SH-SY5Y (cell line): ENCODE measurements at regions not wholly inside any gene's neighbourhood (a gene's known extent, or its start where the extent isn't known, plus 50 kb on each side); places are given as distances from the start of the nearest gene placed in this dataset.

ENCODE experiments used
- GATA2 ChIP-seq: IDR thresholded peaks from 2 replicates; pipeline ENCODE4 v1.6.1; 2011; ENCODE audit warnings: mild to moderate bottlenecking, low read depth, low read length
- GATA3 ChIP-seq: IDR thresholded peaks from 2 replicates; pipeline ENCODE4 v1.6.1; 2011; ENCODE audit warnings: low read depth, mild to moderate bottlenecking, low read length, moderate library complexity

GRCh38 chr17:71363661-71364060 lies 757.2 kb upstream of the SOX9 start:
- no peak for TF ChIP-seq GATA2
- no peak for TF ChIP-seq GATA3

GRCh38 chr17:71371809-71372208 lies 749.0 kb upstream of the SOX9 start:
- no peak for TF ChIP-seq GATA2
- no peak for TF ChIP-seq GATA3

GRCh38 chr17:71375948-71376347 lies 744.9 kb upstream of the SOX9 start:
- TF ChIP-seq GATA3 (no peak), GATA2 (no peak)

GRCh38 chr17:71376933-71377332 lies 743.9 kb upstream of the SOX9 start:
- no peak for TF ChIP-seq GATA2
- TF ChIP-seq GATA3, result no peak

GRCh38 chr17:71378036-71378435 lies 742.8 kb upstream of the SOX9 start:
- TF ChIP-seq GATA2 (no peak), GATA3 (no peak)

- TF ChIP-seq GATA2, result no peak
- no peak for TF ChIP-seq GATA3
These were observed 742.1 kb upstream of the SOX9 start for GRCh38 chr17:71378741-71379140.

- no peak for TF ChIP-seq GATA3
- no peak for TF ChIP-seq GATA2
These were observed 741.3 kb upstream of the SOX9 start for GRCh38 chr17:71379512-71379911.

GRCh38 chr17:71380535-71380934 lies 740.3 kb upstream of the SOX9 start:
- TF ChIP-seq GATA2, result peak; percentile 45; the same call in 1 of the 2 replicates
- no peak for TF ChIP-seq GATA3

GRCh38 chr17:71380936-71381335 lies 739.9 kb upstream of the SOX9 start:
- no peak for TF ChIP-seq GATA2

- TF ChIP-seq GATA2, result no peak
- TF ChIP-seq GATA3, result no peak
These were observed 737.7 kb upstream of the SOX9 start for GRCh38 chr17:71383091-71383490.

GRCh38 chr17:71387456-71387855 lies 733.4 kb upstream of the SOX9 start:
- TF ChIP-seq GATA3 (no peak), GATA2 (no peak)

GRCh38 chr17:71392715-71393567 lies 727.9 kb upstream of the SOX9 start:
- TF ChIP-seq GATA3, result no peak
- no peak for TF ChIP-seq GATA2

- no peak for TF ChIP-seq GATA2
- TF ChIP-seq GATA3, result no peak
These were observed 724.9 kb upstream of the SOX9 start for GRCh38 chr17:71395901-71396300.

GRCh38 chr17:71396711-71397110 lies 724.1 kb upstream of the SOX9 start:
- TF ChIP-seq GATA3, result no peak
- no peak for TF ChIP-seq GATA2

GRCh38 chr17:71398025-71398424 lies 722.8 kb upstream of the SOX9 start:
- TF ChIP-seq GATA3 (no peak), GATA2 (no peak)
